HCT116 (cell line): ENCODE measurements at regions not wholly inside any gene's neighbourhood (a gene's known extent, or its start where the extent isn't known, plus 50 kb on each side); places are given as distances from the start of the nearest gene placed in this dataset.
"Not testable (repeated sequence)": the region's sequence is repeated elsewhere in the genome, so short reads cannot be mapped to it uniquely, and the experiment has no call there.

Source experiments
- EGR1 ChIP-seq: IDR thresholded peaks from 2 replicates; pipeline ENCODE4 v1.6.1; 2012; ENCODE audit warnings: low read depth
- EZH2 ChIP-seq: fragments of 200-600 bp; sonication (generic); IDR thresholded peaks from 2 replicates; pipeline ENCODE4 v1.6.1; 2017; ENCODE audit warnings: antibody characterized with exemption, mixed run types
- POLR2A ChIP-seq: IDR thresholded peaks from 2 replicates; pipeline ENCODE4 v1.7.0; 2011; ENCODE audit warnings: borderline replicate concordance; ENCODE audit not compliant: insufficient read depth, insufficient read length; ENCODE audit errors: extremely low read depth
- POLR2AphosphoS5 ChIP-seq: IDR thresholded peaks from 2 replicates; pipeline ENCODE4 v1.6.1; 2011; ENCODE audit warnings: mild to moderate bottlenecking, low read depth, low read length, moderate library complexity
- RAD21 ChIP-seq: IDR thresholded peaks from 2 replicates; pipeline ENCODE4 v1.6.1; 2012; ENCODE audit warnings: low read depth, mild to moderate bottlenecking
- SIN3A ChIP-seq: IDR thresholded peaks from 2 replicates; pipeline ENCODE4 v1.6.1; 2012; ENCODE audit warnings: low read depth
- SP1 ChIP-seq: IDR thresholded peaks from 2 replicates; pipeline ENCODE4 v1.6.1; 2012; ENCODE audit warnings: low read depth
- SRF ChIP-seq: IDR thresholded peaks from 2 replicates; pipeline ENCODE4 v1.6.1; 2012; ENCODE audit warnings: low read depth
- YY1 ChIP-seq: IDR thresholded peaks from 2 replicates; pipeline ENCODE4 v1.6.1; 2011; ENCODE audit warnings: low read length, low read depth, moderate library complexity, mild to moderate bottlenecking; ENCODE audit not compliant: insufficient replicate concordance; ENCODE audit errors: extremely low read depth
- TF ChIP-seq, protein P1 (sequence below), 3 experiments: fragments of 200-600 bp in 1 of 3; sonication (generic) in 1 of 3; IDR thresholded peaks in 2 of 3; conservative IDR thresholded peaks in 1 of 3; 2 replicates each; pipeline ENCODE4 v1.5.1; 2012 to 2017; ENCODE audit warnings: low read depth in 2 of 3, low read length in 2 of 3, antibody characterized with exemption in 1 of 3, borderline replicate concordance in 1 of 3, control low read depth in 1 of 3, mild to moderate bottlenecking in 1 of 3, mixed read lengths in 1 of 3, mixed run types in 1 of 3, moderate library complexity in 1 of 3; ENCODE audit not compliant: insufficient read depth in 1 of 3
- TF ChIP-seq, protein P2 (sequence below): IDR thresholded peaks from 2 replicates; pipeline ENCODE4 v1.6.1; 2012
- TF ChIP-seq, protein P3 (sequence below): IDR thresholded peaks from 2 replicates; pipeline ENCODE4 v1.6.1; 2012; ENCODE audit warnings: low read depth

DNA sequence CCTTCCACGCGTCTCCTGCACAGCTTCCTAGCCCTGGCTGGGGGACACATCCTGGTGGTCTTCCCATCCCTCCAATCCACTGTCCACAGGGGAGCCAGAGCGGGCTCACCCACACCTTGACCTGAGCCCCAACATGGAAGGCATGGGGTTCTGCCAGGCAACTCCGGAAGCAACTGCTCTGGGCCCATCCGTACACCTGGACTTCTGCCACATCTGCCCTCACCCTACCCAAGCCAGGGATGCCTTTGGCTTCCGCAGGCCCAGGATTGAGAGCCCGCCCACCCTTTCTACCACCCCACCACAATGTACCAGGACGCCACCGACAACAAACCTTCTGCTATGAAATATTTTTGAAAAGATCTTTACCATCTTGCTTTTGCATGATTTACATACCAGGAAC lies 89.8 kb downstream of the KCNJ18 start:
- TF ChIP-seq EGR1, POLR2A, EZH2, SRF, POLR2AphosphoS5, RAD21, SIN3A, SP1, YY1: not testable (repeated sequence)
- TF ChIP-seq, protein P1, sequence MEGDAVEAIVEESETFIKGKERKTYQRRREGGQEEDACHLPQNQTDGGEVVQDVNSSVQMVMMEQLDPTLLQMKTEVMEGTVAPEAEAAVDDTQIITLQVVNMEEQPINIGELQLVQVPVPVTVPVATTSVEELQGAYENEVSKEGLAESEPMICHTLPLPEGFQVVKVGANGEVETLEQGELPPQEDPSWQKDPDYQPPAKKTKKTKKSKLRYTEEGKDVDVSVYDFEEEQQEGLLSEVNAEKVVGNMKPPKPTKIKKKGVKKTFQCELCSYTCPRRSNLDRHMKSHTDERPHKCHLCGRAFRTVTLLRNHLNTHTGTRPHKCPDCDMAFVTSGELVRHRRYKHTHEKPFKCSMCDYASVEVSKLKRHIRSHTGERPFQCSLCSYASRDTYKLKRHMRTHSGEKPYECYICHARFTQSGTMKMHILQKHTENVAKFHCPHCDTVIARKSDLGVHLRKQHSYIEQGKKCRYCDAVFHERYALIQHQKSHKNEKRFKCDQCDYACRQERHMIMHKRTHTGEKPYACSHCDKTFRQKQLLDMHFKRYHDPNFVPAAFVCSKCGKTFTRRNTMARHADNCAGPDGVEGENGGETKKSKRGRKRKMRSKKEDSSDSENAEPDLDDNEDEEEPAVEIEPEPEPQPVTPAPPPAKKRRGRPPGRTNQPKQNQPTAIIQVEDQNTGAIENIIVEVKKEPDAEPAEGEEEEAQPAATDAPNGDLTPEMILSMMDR (IDR thresholded peaks at IDR 0.05 in 2 of 3, conservative IDR thresholded peaks at IDR 0.05 in 1 of 3; ENCODE audit: borderline replicate concordance in 1 of 3, insufficient read depth in 1 of 3, low read depth in 2 of 3, low read length in 2 of 3): not testable (repeated sequence)
- TF ChIP-seq, protein P2, sequence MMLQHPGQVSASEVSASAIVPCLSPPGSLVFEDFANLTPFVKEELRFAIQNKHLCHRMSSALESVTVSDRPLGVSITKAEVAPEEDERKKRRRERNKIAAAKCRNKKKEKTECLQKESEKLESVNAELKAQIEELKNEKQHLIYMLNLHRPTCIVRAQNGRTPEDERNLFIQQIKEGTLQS: not testable (repeated sequence)
- TF ChIP-seq, protein P3, sequence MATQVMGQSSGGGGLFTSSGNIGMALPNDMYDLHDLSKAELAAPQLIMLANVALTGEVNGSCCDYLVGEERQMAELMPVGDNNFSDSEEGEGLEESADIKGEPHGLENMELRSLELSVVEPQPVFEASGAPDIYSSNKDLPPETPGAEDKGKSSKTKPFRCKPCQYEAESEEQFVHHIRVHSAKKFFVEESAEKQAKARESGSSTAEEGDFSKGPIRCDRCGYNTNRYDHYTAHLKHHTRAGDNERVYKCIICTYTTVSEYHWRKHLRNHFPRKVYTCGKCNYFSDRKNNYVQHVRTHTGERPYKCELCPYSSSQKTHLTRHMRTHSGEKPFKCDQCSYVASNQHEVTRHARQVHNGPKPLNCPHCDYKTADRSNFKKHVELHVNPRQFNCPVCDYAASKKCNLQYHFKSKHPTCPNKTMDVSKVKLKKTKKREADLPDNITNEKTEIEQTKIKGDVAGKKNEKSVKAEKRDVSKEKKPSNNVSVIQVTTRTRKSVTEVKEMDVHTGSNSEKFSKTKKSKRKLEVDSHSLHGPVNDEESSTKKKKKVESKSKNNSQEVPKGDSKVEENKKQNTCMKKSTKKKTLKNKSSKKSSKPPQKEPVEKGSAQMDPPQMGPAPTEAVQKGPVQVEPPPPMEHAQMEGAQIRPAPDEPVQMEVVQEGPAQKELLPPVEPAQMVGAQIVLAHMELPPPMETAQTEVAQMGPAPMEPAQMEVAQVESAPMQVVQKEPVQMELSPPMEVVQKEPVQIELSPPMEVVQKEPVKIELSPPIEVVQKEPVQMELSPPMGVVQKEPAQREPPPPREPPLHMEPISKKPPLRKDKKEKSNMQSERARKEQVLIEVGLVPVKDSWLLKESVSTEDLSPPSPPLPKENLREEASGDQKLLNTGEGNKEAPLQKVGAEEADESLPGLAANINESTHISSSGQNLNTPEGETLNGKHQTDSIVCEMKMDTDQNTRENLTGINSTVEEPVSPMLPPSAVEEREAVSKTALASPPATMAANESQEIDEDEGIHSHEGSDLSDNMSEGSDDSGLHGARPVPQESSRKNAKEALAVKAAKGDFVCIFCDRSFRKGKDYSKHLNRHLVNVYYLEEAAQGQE: not testable (repeated sequence)
